GM18909 (cell line): ENCODE measurements at regions not wholly inside any gene's neighbourhood (a gene's known extent, or its start where the extent isn't known, plus 50 kb on each side); places are given as distances from the start of the nearest gene placed in this dataset.

Experiments used
- ATAC-seq: cut with Tn5 transposase; IDR thresholded peaks from one replicate; pipeline ENCODE4 v1.9.1; 2021; ENCODE audit warnings: mild to moderate bottlenecking; ENCODE audit not compliant: unreplicated experiment, poor library complexity

DNA sequence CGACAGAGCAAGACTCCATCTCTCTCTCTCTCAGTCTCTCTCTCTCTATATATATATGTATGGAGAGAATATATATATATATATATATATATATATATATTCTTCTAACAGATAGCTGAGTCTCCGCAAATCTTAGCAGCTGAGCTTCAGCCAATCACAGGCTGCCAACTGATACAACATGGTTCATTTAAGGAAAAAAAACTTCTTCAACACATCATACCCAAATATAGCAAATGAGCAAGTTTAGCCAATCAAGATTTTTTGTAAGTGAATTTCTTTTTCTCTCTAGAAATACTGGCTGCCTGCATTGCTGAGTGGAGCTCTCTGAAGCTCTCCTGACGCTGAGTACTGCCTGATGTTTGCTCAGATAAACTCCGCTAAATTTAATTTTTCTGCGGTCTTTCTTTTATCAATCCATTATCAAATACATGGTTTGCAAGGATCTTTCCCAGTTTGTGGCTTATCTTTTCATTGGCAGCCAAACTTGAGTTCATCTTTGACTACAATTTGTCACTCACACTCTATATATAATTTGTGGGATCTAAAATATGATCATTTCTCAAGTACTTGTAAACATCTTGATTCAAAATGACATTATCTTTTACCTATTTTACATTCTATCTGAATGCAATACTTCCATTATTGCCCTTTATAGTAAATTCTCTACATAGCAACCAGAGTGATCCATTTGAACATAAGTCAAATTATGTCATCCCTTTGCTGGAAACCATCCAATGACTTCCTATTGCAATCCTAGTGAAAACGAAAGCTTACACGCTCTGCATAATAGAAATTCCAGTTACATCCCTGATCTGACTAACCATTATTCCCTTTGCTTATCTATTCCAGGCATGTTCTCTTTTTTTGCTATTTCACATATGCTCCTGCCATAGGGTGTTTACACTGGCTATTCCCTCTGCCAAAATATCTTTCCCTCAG lies 2131.7 kb downstream of the MRPL39 start:
- no peak for ATAC-seq

DNA sequence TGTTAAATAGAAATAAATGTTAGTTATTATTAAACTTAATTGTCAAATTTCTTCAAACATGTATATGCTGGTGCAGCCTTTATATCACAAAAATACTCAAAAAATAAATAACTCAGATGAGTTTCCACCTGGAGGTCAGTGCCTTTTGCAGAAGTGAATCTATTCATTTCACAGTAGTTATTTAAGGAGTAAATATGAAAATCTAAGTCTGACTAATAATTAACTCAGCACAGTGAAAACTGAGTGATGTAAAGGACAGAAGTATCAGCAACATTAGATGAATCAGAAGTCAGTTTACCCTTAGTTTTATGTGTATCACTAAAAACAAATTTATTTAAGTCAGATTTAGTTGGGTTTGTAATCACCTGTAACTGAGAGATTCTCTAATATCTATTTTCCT lies 2135.4 kb downstream of the MRPL39 start:
- peak; percentile 86 for ATAC-seq

DNA sequence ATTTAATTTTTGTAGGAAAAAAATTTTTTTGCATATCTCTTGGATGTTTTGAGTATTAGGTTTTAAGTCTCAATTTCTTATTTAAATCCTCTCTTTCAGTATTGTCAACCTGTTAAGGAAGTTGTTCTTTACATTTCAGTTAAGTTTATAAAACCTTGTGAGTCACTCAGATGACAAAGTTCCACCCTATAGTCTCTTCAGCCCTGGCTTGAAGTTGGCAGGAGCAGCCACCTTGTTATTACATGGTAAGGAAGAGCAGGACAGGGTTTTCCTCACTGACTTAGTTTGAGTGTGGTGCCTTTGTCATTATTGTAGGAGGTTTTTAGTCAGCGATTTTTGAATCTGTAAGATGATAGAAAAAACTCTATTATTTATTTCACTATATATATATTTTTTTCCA lies 2143.9 kb downstream of the MRPL39 start:
- no peak for ATAC-seq

DNA sequence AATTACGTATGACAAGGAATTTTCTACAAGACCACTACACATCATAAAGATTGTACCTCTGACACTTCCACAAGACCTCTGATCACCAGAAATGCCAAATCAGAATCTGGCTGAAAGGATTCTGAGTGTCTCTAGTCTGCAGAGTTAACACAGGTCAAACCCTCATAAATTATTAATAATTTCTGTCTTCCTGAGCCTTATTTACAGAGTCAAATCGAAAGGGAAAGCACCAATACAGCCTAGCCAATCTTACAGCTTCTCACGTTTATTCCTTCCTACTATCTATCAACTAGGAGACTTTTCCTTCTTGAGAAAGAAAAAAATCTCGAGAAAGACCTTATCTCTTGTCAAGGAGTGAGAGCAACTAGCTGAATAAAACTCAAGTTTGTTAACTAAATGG lies 2151.6 kb downstream of the MRPL39 start:
- ATAC-seq = peak; percentile 63

DNA sequence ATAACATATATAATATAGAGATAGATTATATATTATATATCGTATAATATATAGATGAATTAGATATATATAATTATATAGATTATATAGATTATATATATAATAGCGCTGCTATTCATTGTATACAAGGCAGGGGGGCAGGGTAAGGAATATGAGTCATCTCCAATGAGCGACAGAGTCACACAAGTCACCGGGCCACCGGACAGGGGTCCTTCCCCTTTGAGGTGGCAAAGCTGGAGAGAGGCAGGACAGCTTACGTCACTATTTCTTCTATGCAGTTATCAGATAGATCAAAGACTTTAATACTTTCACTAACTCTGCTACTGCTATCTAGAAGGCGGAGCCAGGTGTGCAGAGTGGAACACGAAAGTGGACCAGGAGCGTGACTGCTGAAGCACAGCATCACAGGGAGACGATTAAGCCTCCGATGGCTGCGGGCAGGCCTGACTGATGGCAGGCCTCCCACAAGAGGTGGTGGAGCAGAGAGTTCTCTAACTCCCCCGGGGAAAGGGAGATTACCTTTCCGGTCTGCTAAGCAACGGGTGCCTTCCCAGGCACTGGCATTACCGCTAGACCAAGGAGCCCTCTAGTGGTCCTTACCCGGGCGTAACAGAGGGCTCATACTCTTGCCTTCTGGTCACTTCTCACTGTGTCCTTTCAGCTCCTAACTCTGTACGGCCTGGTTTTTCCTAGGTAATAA lies 2154.7 kb downstream of the MRPL39 start:
- peak; percentile 81 for ATAC-seq

DNA sequence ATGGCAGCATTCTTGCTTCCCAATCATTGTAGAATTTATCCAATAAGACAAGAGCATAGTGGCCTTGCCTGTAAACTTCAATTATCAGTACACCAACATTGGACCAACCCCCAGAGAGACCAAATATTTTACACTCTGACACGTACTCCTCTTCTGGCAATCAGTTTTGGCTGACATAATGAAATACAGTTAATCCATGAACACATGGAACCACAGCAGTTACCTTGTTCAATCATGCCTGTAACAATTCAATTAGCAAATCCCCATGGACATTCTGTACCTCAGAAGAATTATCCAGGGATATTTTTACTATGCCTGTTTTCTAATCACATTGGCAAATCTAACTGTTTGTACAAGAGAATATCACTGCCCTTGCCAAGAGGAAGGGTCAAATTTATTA lies 2162.0 kb downstream of the MRPL39 start:
- no peak for ATAC-seq

DNA sequence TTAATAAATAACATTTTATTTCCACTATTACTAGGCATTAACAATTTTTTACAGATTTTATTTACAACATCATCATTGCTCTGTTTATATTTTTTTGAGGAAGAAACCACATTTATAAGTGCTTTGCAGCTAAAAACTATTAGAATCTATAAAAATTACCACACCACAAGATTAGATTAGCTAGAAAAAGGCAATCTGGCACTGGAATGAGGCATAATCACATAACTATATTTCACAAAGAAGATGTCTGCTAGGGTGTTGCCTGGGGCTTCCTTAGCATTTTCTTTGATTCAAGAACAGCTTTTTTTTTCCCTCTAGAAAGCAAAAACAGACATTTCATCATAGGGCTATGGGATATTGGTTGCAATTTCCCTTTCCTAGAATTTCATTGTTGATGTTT lies 2169.2 kb downstream of the MRPL39 start:
- no peak for ATAC-seq

DNA sequence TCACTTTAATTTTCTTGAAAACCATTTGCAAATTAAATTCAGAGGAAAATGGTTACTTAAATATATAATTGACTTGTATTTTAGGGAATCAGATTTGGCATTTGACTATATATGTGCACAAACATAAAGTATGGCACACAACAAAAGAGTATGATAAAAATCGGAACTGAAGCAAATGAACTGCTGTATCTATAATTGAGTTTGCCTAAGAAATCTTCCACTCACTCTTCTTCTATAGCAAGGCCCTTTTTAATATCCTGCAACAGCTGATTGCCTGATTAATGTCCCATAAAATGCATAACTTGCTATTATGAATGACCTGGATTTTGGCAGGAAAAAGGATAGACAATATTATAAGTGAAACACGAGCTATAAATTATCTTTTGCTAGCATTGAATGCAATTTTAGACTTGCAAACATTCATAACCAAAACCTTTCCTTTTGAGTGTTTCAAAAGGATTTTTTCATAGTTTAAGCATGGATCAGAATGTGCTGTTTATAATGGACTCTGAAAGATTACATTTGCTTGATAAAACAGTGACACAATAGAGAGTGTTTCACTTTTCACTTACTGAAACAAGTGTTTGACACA lies 2204.3 kb downstream of the MRPL39 start:
- no peak for ATAC-seq

DNA sequence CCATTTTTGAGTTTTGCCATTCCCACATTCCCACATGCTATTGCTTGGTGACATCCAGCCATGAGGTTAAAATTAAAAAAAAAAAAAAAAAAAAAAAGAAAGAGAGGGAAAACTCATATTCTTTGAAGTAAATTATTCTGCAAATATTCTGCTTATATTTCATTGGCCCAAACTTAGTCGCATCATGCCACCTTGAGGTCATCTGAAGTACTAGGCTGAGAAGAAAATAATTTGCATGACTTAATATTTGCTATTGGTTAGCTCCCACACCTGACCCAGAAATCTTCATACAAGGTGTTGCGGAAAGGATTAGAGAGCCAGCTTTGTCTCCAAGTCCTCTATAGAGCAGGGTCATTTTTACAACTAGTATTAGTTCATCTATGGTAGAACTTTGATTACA lies 2206.0 kb downstream of the MRPL39 start:
- no peak for ATAC-seq

DNA sequence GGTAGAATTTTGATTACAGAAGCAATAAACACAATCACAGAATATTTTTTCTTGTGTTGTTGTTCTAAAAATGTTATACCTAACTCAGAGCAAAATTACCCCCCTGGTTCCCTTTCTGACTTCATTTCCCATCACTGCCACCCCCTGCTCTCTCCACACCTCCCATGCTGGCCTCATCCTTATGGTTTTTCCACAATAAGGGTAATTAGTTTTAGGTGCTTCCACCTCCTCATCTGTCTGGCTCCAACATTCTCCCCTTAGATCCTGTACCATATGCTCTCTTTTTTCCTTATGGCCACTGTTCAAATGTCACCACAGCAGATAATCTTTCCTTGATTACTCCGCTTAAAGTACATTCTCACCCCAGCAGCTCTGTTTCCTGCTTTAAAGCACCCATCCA lies 2208.6 kb downstream of the MRPL39 start:
- ATAC-seq = no peak

DNA sequence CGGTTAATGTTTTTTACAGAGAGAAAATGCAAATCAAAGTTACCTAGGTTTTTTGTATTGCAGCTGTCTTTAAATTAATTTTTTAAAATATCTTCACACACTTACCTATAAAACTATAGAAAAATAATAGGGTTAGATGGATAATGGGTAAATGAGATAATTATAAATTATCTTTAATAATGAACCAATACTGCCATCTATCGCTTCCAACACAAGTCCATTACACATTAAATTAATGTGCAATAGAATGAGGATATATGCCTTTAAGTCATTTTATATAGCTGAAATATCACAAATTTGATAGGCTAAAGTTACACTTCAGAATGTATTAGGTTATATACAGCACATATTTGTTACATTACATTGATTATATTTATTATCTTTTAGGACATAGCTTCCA lies 2212.8 kb downstream of the MRPL39 start:
- no peak for ATAC-seq

DNA sequence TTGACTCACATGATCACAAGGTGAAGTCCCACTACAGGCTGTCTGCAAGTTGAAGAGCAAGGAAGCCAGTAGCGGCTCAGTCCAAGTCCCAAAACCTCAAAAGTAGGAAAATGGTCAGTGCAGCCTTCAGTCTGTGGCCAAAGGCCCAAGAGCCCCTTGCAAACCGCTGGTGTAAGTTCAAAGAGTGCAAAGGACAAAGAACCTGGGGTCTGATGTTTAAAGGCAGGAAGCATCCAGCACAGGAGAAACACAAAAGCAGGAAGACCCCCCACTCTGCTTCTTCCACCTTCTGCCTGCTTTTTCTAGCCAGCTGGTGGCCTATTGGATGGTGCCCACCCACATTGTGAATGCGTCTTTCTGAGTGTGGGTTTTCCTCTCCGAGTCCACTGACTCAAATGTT lies 2222.6 kb downstream of the MRPL39 start:
- ATAC-seq = no peak

DNA sequence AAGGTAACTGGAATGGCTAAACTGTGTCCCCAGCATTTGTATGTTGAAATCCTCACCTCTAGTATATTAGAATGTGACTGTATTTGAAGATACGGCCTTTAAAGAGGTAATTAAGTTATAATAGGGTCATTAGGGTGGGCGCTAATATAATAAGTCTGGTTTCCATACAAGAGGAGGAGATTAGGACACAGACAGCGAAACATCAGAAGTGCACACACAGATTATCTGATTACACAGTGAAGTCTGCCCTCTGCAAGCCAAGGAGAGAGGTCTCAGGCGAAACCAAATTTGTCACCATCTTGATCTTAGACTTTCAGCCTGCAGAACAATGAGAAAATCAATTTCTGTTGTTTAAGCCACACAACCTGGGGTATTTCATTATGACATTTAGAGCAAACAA lies 2233.1 kb downstream of the MRPL39 start:
- no peak for ATAC-seq

DNA sequence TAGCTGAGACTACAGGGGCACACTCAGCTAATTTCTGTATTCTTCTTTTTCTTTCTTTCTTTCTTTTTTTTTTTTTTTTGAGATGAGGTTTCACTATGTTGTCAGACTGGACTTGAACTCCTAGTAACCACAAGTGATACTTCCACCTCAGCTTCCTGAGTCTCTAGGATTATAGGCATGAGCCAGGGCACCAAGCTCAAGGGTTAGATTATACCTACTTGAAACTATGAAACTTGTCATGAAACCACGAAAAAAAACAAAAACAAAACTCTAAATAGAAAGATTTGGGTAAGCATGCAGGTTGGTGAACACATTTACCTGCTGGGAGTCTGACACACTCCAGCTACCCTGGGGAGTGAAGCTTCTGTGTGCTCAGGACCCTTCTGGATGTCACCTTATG lies 2250.4 kb downstream of the MRPL39 start:
- no peak for ATAC-seq

DNA sequence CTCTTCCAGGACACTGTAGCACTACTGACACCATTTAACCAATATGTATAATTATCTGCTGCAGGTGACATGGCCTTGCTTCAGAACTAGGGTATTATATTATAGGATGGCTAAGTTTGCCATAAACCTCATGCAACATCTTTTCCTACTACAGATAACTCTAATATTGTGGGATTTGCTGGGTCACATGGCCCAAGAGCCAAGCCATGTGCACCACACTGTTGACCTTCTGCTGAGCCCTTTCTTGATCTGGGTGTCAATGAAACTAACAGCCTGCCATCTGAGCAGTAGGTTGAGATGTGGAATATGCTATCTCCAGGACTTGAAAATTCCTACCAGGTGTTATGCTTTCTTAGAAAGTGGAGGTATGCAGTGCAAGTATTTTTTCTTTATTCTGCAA lies 2291.1 kb downstream of the MRPL39 start:
- ATAC-seq = no peak

DNA sequence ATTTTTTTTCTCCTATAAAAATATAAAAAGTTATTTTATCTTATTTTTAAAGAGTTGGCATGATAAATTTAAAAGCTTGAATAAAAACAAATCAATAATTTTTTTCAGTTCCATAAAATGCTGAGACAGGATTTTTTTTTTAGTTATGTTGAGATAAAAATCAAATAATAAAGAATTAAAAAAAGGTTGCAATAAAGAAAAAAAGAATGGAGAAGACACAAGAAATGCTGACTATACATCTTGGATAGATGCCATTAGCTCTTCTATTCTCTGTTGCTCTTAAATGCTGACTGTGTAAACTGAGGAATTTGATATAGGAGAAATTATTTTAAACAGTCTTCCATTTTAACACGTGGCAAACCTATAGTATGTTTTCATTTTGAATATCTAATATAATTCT lies 2298.5 kb downstream of the MRPL39 start:
- no peak for ATAC-seq

DNA sequence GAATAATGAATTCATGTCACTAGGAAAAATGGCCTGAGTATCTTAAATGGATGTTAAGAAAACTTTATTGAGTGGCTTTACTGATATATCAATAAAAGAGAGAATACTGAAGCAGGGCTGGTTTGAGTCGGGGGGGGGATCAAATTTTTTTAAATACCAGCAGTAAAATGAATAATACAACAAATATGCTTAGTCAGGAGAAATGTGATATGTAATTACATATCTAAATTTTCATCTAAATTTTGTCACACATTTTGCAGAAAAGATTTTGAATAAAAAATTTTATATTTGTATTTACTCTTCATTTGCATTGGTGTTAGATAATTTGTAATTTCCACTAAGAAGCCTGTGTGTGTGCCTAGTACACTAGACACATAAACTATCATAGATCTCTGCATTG lies 2300.2 kb downstream of the MRPL39 start:
- ATAC-seq = no peak

DNA sequence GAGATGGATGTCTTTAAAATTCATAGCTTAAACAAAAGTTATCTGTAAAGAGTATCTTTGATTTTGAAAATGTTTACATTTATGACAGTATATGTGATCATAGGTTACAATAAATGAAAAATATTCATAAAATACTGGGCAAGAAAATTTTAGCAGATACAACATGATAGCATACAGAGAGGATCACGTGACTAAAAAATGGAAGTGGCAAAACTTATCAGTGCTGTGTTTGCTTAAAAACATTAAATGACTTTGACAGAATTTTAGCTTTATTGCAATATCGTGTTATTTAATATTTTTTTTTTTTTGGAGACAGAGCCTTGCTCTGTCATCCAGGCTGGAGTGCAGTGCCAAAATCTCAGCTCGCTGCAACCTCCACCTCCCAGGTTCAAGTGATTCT lies 2294.1 kb downstream of the NCAM2 start:
- ATAC-seq = no peak

DNA sequence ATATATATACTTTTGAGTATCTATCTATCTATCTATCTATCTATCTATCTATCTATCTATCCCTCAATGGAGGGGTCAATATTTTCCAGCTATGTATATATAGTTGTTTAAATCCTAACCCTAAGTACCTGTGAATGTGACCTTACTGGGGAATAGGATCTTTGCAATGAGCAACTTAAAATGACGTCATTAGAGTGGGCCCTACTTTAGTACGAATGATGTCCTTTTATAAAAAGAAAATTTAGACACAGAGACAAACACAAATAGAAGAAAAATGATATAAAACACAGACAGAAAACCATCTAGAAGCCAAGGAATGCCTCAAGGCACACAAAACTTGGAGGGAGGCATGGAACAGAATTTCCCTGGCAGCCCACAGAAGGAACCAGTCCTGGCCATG lies 2283.7 kb downstream of the NCAM2 start:
- ATAC-seq = no peak

DNA sequence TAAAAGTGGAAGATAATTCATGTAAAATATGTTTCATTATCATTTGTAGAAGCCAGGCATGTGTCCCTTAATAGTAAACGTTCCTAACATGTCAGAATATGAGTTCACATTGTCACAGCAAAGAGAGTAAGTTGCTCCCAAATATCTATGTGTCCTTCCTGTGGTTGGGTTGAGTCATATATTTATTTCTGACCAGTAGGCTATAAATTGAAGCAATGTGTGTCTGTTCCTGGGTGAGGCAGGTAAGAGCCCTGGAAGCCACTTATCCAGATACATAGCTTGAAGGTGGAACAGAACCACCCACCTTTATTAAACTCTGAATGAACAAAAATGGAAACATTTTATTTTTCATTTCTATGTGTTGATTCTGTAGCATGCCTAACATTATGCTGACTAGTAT lies 2251.6 kb downstream of the NCAM2 start:
- ATAC-seq = no peak

DNA sequence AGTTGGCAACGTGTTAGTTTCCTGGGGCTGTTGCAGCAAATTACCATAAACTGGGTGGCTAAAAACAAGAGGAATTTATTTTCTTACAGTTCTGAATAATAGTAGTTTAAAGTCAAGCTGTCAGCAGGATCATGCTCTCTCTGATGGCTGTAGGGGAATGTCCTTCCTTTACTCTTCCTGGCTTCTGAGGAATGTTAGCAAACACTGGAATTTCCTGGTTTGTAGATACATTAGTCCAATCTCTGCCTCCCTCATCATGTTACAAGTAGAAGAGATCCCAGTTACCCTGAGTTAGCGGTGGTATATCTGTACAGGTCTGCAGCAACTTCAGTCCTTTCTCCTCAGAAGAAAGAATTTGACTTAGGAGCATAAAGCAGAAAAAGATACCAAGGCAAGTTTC lies 2249.1 kb downstream of the NCAM2 start:
- ATAC-seq = no peak
